ENCODE measurements at regions not wholly inside any gene's neighbourhood (a gene's known extent, or its start where the extent isn't known, plus 50 kb on each side); places are given as distances from the start of the nearest gene placed in this dataset.

DNA sequence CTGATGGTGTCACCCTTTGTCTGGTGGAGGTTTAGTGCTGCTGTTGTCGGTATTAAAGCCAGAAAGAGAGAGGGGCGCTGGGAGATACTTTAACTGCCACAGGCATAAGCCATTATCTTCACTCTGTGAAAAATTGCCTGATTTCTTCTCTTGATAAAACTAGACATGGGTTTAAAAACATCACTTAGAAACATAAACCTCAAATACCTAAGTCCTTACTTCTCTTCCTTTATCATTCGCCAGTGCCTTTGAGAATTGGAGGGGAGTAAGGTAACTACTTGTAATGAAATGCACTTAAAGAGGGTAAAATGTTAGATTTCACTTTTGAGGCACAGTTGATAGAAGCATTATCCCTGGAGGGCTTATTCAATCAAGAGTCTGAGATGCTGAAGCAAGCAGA lies 434.5 kb downstream of the OLFM4 start:
- TF ChIP-seq, protein P1, sequence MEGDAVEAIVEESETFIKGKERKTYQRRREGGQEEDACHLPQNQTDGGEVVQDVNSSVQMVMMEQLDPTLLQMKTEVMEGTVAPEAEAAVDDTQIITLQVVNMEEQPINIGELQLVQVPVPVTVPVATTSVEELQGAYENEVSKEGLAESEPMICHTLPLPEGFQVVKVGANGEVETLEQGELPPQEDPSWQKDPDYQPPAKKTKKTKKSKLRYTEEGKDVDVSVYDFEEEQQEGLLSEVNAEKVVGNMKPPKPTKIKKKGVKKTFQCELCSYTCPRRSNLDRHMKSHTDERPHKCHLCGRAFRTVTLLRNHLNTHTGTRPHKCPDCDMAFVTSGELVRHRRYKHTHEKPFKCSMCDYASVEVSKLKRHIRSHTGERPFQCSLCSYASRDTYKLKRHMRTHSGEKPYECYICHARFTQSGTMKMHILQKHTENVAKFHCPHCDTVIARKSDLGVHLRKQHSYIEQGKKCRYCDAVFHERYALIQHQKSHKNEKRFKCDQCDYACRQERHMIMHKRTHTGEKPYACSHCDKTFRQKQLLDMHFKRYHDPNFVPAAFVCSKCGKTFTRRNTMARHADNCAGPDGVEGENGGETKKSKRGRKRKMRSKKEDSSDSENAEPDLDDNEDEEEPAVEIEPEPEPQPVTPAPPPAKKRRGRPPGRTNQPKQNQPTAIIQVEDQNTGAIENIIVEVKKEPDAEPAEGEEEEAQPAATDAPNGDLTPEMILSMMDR (IDR thresholded peaks at IDR 0.05), result no peak
- TF ChIP-seq POLR2A (IDR thresholded peaks at IDR 0.05), result no peak
